ENCODE measurements at regions not wholly inside any gene's neighbourhood (a gene's known extent, or its start where the extent isn't known, plus 50 kb on each side); places are given as distances from the start of the nearest gene placed in this dataset.

DNA sequence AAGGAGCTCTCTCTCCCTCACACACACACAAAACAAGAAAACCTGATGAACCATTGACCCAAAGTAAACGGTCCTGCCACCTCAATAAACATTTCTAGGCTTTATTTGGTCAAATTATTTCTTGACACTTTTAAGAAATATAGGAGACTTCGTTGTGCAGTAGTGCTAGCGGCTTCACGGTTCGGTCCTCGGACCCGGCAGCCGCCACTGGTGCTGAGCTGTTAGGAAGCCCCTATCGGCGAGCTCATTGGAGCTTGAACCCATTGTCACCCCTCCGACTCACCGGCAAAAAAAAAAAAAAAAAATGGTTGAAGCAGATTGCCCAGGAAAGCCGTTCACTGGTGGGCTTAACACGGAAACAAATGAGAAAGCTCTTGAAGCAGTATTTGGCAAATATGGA, 1695.6 kb upstream of the ACO1 start:
- dilution Hi-C loops (cut with MboI; ENCODE audit: extremely low pct_ligation_motif_present, low sequenced_read_pairs): no loop called here

DNA sequence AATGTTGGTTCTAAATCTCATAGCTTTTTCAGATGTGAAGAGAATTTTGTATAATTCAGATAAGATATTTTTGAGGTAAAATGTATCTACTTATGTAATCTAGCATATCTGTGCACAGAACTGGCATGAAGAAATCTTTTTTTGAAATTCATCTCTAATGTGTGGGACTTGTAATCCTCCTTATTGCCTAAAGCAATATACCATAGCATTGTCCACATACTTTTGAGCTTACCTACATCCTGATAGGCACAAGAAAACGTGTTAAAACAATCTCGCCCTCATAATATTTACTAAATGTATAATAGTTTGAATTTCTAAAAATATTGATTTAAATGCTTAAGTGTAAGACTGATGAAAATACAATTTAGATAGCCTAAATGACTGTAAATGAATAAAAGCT, 1686.5 kb upstream of the ACO1 start:
- dilution Hi-C loops (cut with MboI; ENCODE audit: extremely low pct_ligation_motif_present, low sequenced_read_pairs) (no loop called here), intact Hi-C loops (cut with micrococcal nuclease) (no loop called here)
- Histone ChIP-seq H3K27me3 (ENCODE audit: control insufficient read depth in 2 of 2, insufficient read depth in 2 of 2, low read length in 2 of 2) (no peaks in the 10 kb centered on the region), H3K79me2 (ENCODE audit: control insufficient read depth, insufficient read depth, low read length) (no peaks in the 10 kb centered on the region), H3K9me1 (replicated peaks; ENCODE audit: control insufficient read depth, extremely low read depth, insufficient read depth, low read length) (no peaks in the 10 kb centered on the region), H2AFZ (ENCODE audit: low read depth, low read length) (no peak overlapping the region), H3K9ac (replicated peaks; ENCODE audit: extremely low read depth, insufficient read depth, low read length) (no peak overlapping the region), H4K20me1 (replicated peaks; ENCODE audit: control insufficient read depth, extremely low read depth, insufficient read depth, low read length) (no peaks in the 10 kb centered on the region), H3K9me3 (replicated peaks; ENCODE audit: control insufficient read depth, insufficient read depth, low read length) (peaks cover 3% of the 10 kb centered on the region), H3K4me3 (replicated peaks in 1 of 3; ENCODE audit: insufficient read depth in 1 of 3, low read depth in 1 of 3, low read length in 3 of 3) (no peak overlapping the region), H3K4me1 (ENCODE audit: control insufficient read depth, extremely low read depth, insufficient read depth, low read length) (no peaks in the 10 kb centered on the region), H3K4me2 (ENCODE audit: insufficient read depth, low read length) (no peak overlapping the region), H3K27ac (ENCODE audit: insufficient read depth, low read depth, low read length) (no peak overlapping the region), H3K36me3 (ENCODE audit: control insufficient read depth in 2 of 2, extremely low read depth in 1 of 2, insufficient read depth in 2 of 2, low read length in 2 of 2) (no peaks in the 10 kb centered on the region)
- BruUV-seq (replicated peaks): no TSS peak
- POLR2A ChIA-PET: no interaction called here
- FAIRE-seq (no peak), DNase-seq (ENCODE audit: low read depth, low spot score) (no peak)
- CTCF ChIA-PET: no interaction called here
- TF ChIP-seq POLR2A (IDR thresholded peaks at IDR 0.05; ENCODE audit: low read depth, low read length): no peak
- no peak for TF ChIP-seq GATA2 (IDR thresholded peaks at IDR 0.05; ENCODE audit: insufficient read depth, insufficient read length, low read depth, low read length)
- no peak for TF ChIP-seq FOS (IDR thresholded peaks at IDR 0.05; ENCODE audit: borderline replicate concordance, insufficient read depth, low read length)
- TF ChIP-seq JUN (IDR thresholded peaks at IDR 0.05; ENCODE audit: borderline replicate concordance, insufficient read depth, insufficient read length, low read depth): no peak
- TF ChIP-seq, protein P1, sequence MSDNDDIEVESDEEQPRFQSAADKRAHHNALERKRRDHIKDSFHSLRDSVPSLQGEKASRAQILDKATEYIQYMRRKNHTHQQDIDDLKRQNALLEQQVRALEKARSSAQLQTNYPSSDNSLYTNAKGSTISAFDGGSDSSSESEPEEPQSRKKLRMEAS (IDR thresholded peaks at IDR 0.05; ENCODE audit: insufficient read depth, insufficient read length): no peak
- TF ChIP-seq MYC (IDR thresholded peaks at IDR 0.05; ENCODE audit: low read depth, low read length): no peak
- no peak for TF ChIP-seq EZH2 (IDR thresholded peaks at IDR 0.05; ENCODE audit: borderline replicate concordance, low read depth, low read length, severe bottlenecking)
- TF ChIP-seq CTCF (IDR thresholded peaks at IDR 0.05; ENCODE audit: extremely low read depth in 1 of 2, insufficient read depth in 1 of 2, low read depth in 1 of 2, low read length in 2 of 2): no peak
- TF ChIP-seq POLR2AphosphoS5 (IDR thresholded peaks at IDR 0.05; ENCODE audit: insufficient read depth, low read depth, low read length): no peak

More for the DNA sequence above, 1695.6 kb upstream of the ACO1 start:
- no peak for DNase-seq (ENCODE audit: low read depth, low spot score)
- Histone ChIP-seq H3K4me3 (replicated peaks in 1 of 3; ENCODE audit: insufficient read depth in 1 of 3, low read depth in 1 of 3, low read length in 3 of 3) (no peak overlapping the region), H4K20me1 (replicated peaks; ENCODE audit: control insufficient read depth, extremely low read depth, insufficient read depth, low read length) (no peaks in the 10 kb centered on the region), H3K4me1 (ENCODE audit: control insufficient read depth, extremely low read depth, insufficient read depth, low read length) (no peaks in the 10 kb centered on the region), H3K79me2 (ENCODE audit: control insufficient read depth, insufficient read depth, low read length) (no peaks in the 10 kb centered on the region), H2AFZ (ENCODE audit: low read depth, low read length) (no peak overlapping the region), H3K4me2 (ENCODE audit: insufficient read depth, low read length) (no peak overlapping the region), H3K9me3 (replicated peaks; ENCODE audit: control insufficient read depth, insufficient read depth, low read length) (no peaks in the 10 kb centered on the region), H3K9me1 (replicated peaks; ENCODE audit: control insufficient read depth, extremely low read depth, insufficient read depth, low read length) (no peaks in the 10 kb centered on the region), H3K27ac (ENCODE audit: insufficient read depth, low read depth, low read length) (no peak overlapping the region), H3K27me3 (ENCODE audit: control insufficient read depth in 2 of 2, insufficient read depth in 2 of 2, low read length in 2 of 2) (no peaks in the 10 kb centered on the region), H3K9ac (replicated peaks; ENCODE audit: extremely low read depth, insufficient read depth, low read length) (no peak overlapping the region), H3K36me3 (ENCODE audit: control insufficient read depth in 2 of 2, extremely low read depth in 1 of 2, insufficient read depth in 2 of 2, low read length in 2 of 2) (no peaks in the 10 kb centered on the region)
- no TSS peak for BruUV-seq (replicated peaks)
- ChIA-PET CTCF (no interaction called here), POLR2A (no interaction called here)
- FAIRE-seq: no peak
- TF ChIP-seq, protein P1 (IDR thresholded peaks at IDR 0.05; ENCODE audit: insufficient read depth, insufficient read length): no peak
- TF ChIP-seq JUN (IDR thresholded peaks at IDR 0.05; ENCODE audit: borderline replicate concordance, insufficient read depth, insufficient read length, low read depth) (no peak), EZH2 (IDR thresholded peaks at IDR 0.05; ENCODE audit: borderline replicate concordance, low read depth, low read length, severe bottlenecking) (no peak), POLR2AphosphoS5 (IDR thresholded peaks at IDR 0.05; ENCODE audit: insufficient read depth, low read depth, low read length) (no peak), MYC (IDR thresholded peaks at IDR 0.05; ENCODE audit: low read depth, low read length) (no peak), GATA2 (IDR thresholded peaks at IDR 0.05; ENCODE audit: insufficient read depth, insufficient read length, low read depth, low read length) (no peak), POLR2A (IDR thresholded peaks at IDR 0.05; ENCODE audit: low read depth, low read length) (no peak)
- intact Hi-C loops (cut with micrococcal nuclease): no loop called here
